HCT116 (cell line): ENCODE measurements at regions not wholly inside any gene's neighbourhood (a gene's known extent, or its start where the extent isn't known, plus 50 kb on each side); places are given as distances from the start of the nearest gene placed in this dataset.

ENCODE experiments used
- EZH2 ChIP-seq: fragments of 200-600 bp; sonication (generic); IDR thresholded peaks from 2 replicates; pipeline ENCODE4 v1.6.1; 2017; ENCODE audit warnings: antibody characterized with exemption, mixed run types
- POLR2AphosphoS5 ChIP-seq: IDR thresholded peaks from 2 replicates; pipeline ENCODE4 v1.6.1; 2011; ENCODE audit warnings: mild to moderate bottlenecking, low read depth, low read length, moderate library complexity
- TF ChIP-seq, protein P1 (sequence below), 3 experiments: fragments of 200-600 bp in 1 of 3; sonication (generic) in 1 of 3; IDR thresholded peaks in 2 of 3; conservative IDR thresholded peaks in 1 of 3; 2 replicates each; pipeline ENCODE4 v1.5.1; 2012 to 2017; ENCODE audit warnings: low read depth in 2 of 3, low read length in 2 of 3, antibody characterized with exemption in 1 of 3, borderline replicate concordance in 1 of 3, control low read depth in 1 of 3, mild to moderate bottlenecking in 1 of 3, mixed read lengths in 1 of 3, mixed run types in 1 of 3, moderate library complexity in 1 of 3; ENCODE audit not compliant: insufficient read depth in 1 of 3
- TF ChIP-seq, protein P2 (sequence below): IDR thresholded peaks from 2 replicates; pipeline ENCODE4 v1.6.1; 2012; ENCODE audit warnings: low read depth

DNA sequence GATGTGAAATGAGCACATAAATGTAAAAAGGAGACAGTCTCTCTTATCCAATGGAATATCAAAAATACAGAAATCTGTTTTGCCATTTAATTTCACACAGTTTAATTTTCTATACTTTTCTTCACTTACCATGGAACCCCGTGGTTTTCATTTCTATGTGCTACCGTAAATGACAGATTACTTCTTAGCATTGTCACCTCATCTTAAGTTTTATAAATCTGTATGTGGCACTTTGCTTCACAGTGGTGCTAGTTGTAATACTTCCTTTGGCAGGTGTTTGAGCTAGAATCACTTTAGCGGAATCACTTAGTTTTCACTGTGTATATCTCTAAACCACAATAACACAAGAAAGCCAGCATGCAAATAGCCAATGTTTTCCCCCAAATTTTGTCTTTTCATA is 781.9 kb upstream of the MGAT4C start:
- TF ChIP-seq, protein P1, sequence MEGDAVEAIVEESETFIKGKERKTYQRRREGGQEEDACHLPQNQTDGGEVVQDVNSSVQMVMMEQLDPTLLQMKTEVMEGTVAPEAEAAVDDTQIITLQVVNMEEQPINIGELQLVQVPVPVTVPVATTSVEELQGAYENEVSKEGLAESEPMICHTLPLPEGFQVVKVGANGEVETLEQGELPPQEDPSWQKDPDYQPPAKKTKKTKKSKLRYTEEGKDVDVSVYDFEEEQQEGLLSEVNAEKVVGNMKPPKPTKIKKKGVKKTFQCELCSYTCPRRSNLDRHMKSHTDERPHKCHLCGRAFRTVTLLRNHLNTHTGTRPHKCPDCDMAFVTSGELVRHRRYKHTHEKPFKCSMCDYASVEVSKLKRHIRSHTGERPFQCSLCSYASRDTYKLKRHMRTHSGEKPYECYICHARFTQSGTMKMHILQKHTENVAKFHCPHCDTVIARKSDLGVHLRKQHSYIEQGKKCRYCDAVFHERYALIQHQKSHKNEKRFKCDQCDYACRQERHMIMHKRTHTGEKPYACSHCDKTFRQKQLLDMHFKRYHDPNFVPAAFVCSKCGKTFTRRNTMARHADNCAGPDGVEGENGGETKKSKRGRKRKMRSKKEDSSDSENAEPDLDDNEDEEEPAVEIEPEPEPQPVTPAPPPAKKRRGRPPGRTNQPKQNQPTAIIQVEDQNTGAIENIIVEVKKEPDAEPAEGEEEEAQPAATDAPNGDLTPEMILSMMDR (IDR thresholded peaks at IDR 0.05 in 2 of 3, conservative IDR thresholded peaks at IDR 0.05 in 1 of 3; ENCODE audit: borderline replicate concordance in 1 of 3, insufficient read depth in 1 of 3, low read depth in 2 of 3, low read length in 2 of 3), result no peak
- no peak for TF ChIP-seq EZH2
- TF ChIP-seq, protein P2, sequence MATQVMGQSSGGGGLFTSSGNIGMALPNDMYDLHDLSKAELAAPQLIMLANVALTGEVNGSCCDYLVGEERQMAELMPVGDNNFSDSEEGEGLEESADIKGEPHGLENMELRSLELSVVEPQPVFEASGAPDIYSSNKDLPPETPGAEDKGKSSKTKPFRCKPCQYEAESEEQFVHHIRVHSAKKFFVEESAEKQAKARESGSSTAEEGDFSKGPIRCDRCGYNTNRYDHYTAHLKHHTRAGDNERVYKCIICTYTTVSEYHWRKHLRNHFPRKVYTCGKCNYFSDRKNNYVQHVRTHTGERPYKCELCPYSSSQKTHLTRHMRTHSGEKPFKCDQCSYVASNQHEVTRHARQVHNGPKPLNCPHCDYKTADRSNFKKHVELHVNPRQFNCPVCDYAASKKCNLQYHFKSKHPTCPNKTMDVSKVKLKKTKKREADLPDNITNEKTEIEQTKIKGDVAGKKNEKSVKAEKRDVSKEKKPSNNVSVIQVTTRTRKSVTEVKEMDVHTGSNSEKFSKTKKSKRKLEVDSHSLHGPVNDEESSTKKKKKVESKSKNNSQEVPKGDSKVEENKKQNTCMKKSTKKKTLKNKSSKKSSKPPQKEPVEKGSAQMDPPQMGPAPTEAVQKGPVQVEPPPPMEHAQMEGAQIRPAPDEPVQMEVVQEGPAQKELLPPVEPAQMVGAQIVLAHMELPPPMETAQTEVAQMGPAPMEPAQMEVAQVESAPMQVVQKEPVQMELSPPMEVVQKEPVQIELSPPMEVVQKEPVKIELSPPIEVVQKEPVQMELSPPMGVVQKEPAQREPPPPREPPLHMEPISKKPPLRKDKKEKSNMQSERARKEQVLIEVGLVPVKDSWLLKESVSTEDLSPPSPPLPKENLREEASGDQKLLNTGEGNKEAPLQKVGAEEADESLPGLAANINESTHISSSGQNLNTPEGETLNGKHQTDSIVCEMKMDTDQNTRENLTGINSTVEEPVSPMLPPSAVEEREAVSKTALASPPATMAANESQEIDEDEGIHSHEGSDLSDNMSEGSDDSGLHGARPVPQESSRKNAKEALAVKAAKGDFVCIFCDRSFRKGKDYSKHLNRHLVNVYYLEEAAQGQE, result no peak
- no peak for TF ChIP-seq POLR2AphosphoS5
